Epithelial cell of esophagus (primary cell): ENCODE measurements at regions not wholly inside any gene's neighbourhood (a gene's known extent, or its start where the extent isn't known, plus 50 kb on each side); places are given as distances from the start of the nearest gene placed in this dataset.
A peak's percentile ranks its signal among the peaks of the same experiment; 100 is the strongest.
"Not testable (repeated sequence)": the region's sequence is repeated elsewhere in the genome, so short reads cannot be mapped to it uniquely, and the experiment has no call there.

Experiments used
- DNase-seq: peaks from one replicate; pipeline ENCODE4 v3.0.0; 2010; ENCODE audit warnings: low read depth
- H3K4me3 ChIP-seq: 2 replicates; pipeline ENCODE4 v1.5.1; 2011; ENCODE audit warnings: mild to moderate bottlenecking, low read length, control low read depth
- CTCF ChIP-seq: IDR thresholded peaks from 2 replicates; pipeline ENCODE4 v1.5.1; 2011; ENCODE audit warnings: low read depth, mild to moderate bottlenecking, low read length, control low read depth, inconsistent platforms; ENCODE audit not compliant: insufficient read depth; ENCODE audit errors: missing control alignments

GRCh38 chr3:190972196-190972595, 109.7 kb upstream of the GMNC start:
- no peak for DNase-seq
- no peak overlapping the region for H3K4me3 ChIP-seq
- TF ChIP-seq CTCF = no peak

GRCh38 chr3:190970560-190970959, 108.1 kb upstream of the GMNC start:
- no peak overlapping the region for H3K4me3 ChIP-seq
- TF ChIP-seq CTCF = no peak
- DNase-seq = no peak

GRCh38 chr3:190968616-190969015, 106.1 kb upstream of the GMNC start:
- DNase-seq = peak; percentile 45
- TF ChIP-seq CTCF = no peak
- no peak overlapping the region for H3K4me3 ChIP-seq

GRCh38 chr3:190964931-190965330, 102.4 kb upstream of the GMNC start:
- not testable (repeated sequence) for H3K4me3 ChIP-seq, DNase-seq

- no peak overlapping the region for H3K4me3 ChIP-seq
- no peak for DNase-seq
- no peak for TF ChIP-seq CTCF
Observed at GRCh38 chr3:190959077-190959476, 96.6 kb upstream of the GMNC start.

- no peak for DNase-seq
- no peak overlapping the region for H3K4me3 ChIP-seq
- TF ChIP-seq CTCF = no peak
Observed at GRCh38 chr3:190941694-190942260, 79.3 kb upstream of the GMNC start.

GRCh38 chr3:190934616-190935015, 72.1 kb upstream of the GMNC start:
- H3K4me3 ChIP-seq = not testable (repeated sequence)

GRCh38 chr3:190926619-190927018, 64.1 kb upstream of the GMNC start:
- TF ChIP-seq CTCF = no peak
- H3K4me3 ChIP-seq = no peak overlapping the region
- DNase-seq = no peak

More at GRCh38 chr3:190934616-190935015, 72.1 kb upstream of the GMNC start:
- DNase-seq = not testable (repeated sequence)
